Heart left ventricle (tissue), 13 donors: ENCODE measurements at regions not wholly inside any gene's neighbourhood (a gene's known extent, or its start where the extent isn't known, plus 50 kb on each side); places are given as distances from the start of the nearest gene placed in this dataset.

Source experiments
- CTCF ChIP-seq, 12 donors: fragments of 200-600 bp; sonication (generic) in 4 of 12; IDR thresholded peaks; one replicate each; pipeline versions ENCODE4 v1.5.0 to v1.8.0; 2018 to 2022; ENCODE audit warnings: antibody characterized with exemption in 12 of 12, mild to moderate bottlenecking in 5 of 12
- POLR2A ChIP-seq, 2 donors: fragments of 450-650 bp; IDR thresholded peaks; one replicate each; pipeline ENCODE4 v1.6.1; 2017; ENCODE audit warnings: antibody characterized with exemption in 2 of 2, mild to moderate bottlenecking in 2 of 2, moderate library complexity in 2 of 2
- donor health status: ischemic (EF 13 %, LVEDD 7.1; RV severe dilation, severe dysfunction).
- donor health status: DM: no; HTN: yes; CAD: no.
- donor health status: DM: no; HTN: no; CAD: no.
- donor health status: ischemic (EF 25% LVEDD 6.9; RV normal size, moderate dysfunction).
- donor health status: ischemic (EF 25% LVEDD 5.7; RV mildly dilated, moderate dysfunction).
- donor health status: ischemic (EF 35%, LVEDD 5.7; RV mildly dilated, moderate dysfunction).
- donor health status: nonischemic (EF 11% LVEDD 7.7; RV severe dilation, severe dysfunction).
- donor health status: DM: yes; HTN: yes; CAD: no.
- donor health status: PGD.
- donor health status: ischemic (EF 29% LVEDD 5.4; RV normal size, mild dysfunction).
- donor health status: nonischemic (EF 23%, LVEDD 6.1; RV moderate dilation, normal function).

- TF ChIP-seq CTCF (IDR thresholded peaks at IDR 0.05) (no peak), POLR2A (IDR thresholded peaks at IDR 0.05) (no peak)
These were observed 987.7 kb downstream of the TSN start for GRCh38 chr2:122743021-122743675.
